Stimulated activated naive CD4-positive, alpha-beta T cell (primary cell): ENCODE measurements at regions not wholly inside any gene's neighbourhood (a gene's known extent, or its start where the extent isn't known, plus 50 kb on each side); places are given as distances from the start of the nearest gene placed in this dataset.

Source experiments
- DNase-seq, 6 experiments: peaks; one replicate each; lab custom pipeline; 2025; lab: John Stamatoyannopoulos, UW

DNA sequence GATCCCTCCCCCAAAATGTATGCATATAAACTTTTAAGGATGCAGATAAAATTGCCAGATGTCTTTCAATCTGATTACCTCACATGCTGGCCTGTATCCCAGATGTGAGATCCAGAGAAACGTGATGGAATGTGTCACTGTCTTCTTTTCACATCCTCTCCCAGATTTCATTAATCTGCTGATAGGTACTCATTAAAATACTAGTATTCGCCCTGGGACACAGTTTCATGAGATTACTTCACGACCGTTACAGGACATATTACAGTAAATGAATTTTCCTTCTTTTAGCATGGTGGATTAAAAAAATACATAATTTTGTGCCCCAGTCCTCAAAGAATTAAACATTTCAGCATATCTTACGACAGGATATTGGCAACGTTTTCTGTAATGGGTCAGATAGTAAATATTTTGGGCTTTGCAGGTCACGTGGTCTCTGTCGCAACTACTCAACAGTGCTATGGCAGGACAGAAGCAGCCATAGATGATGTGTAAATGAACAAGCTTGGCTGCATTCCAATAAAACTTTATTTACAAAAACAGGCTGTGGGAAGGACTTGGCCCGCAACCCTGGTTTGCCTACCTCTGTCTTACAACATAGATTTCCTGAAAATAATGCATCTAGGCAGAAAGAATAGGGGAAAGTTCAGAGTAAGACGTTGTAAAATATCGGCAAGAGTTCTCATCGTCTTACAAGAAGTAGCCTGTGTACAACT lies 156.0 kb upstream of the DIO3 start:
- DNase-seq = no peak

GRCh38 chr14:101406921-101407320 lies 154.4 kb upstream of the DIO3 start:
- DNase-seq = no peak

DNA sequence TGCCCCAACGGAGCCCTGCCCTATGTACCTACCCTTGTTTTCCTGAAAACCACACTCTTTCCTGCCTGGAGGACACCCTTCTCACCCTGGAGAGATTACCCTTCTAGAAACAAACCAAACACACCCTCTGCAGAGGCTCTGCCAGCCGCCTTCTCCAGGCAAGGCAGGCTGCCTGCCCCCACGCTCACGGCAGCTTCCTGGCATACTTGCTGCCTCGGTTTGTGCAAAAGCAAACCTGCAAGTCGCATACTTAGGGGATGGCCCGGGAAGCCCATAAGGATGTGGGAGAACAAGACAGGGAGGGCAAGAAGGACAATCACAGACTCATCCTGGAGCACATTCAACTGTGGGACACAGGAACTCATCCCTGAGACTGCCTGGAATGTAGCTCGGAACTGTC lies 154.0 kb upstream of the DIO3 start:
- DNase-seq = no peak

DNA sequence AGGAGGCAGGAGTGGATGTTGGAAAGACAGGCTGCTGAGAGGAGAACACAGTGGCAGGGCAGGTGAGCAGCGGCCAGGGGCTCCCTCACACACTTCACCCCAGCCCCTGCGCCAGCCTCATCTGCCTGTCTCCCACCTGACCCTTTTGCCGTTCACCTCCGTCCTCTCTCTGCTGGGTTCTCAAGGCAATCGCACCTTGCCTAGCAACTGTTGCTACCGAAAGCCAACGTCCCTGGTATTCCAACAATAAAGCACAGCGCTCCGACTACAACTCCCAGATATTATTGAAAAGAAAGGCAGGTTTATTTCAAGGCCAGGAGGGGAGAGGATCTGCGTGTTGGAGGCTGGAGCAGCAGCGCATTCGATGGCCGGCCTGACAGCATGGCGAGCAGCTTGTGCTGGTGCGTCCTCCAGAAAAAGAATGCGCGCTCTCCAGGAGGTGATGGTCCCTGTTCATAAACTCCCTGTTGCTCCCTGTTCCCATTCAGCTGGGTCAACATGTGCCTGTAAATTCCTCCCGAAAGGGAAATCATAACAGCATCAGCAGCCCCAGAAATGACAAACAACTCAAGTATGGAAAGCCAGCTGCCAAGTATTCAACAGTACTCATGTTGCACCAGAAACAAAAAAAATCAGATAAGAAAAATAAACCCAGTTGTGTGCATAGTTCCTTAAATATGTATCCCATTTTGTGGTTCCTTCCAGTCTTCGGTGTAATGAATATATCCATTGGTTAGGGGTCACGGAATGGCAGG lies 153.0 kb upstream of the DIO3 start:
- no peak for DNase-seq

DNA sequence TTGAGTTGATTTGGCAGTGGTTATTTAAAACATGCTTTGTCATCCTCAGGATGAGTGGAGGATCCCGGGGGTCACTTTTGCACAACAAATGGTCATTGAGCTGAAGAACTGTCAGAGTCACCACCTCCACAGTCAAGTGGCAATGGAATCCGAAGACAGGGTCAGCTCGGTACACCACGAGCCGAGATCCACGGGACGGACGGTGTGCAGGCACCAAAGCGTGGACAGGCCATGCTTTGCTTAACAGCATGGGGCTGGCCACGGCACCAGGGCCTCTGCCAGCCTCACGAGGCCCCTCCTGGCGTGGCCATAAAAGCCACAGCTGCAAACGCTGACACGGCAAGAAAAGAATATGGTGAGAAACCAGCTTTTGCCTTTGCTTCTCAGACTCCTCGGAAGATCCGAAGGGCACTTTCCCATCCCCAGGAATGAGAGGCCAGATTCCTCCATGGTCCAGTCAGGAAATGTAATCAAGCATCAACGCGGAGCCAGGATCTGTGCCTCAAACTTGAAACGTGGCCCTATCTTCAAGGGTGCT lies 152.2 kb upstream of the DIO3 start:
- no peak for DNase-seq

DNA sequence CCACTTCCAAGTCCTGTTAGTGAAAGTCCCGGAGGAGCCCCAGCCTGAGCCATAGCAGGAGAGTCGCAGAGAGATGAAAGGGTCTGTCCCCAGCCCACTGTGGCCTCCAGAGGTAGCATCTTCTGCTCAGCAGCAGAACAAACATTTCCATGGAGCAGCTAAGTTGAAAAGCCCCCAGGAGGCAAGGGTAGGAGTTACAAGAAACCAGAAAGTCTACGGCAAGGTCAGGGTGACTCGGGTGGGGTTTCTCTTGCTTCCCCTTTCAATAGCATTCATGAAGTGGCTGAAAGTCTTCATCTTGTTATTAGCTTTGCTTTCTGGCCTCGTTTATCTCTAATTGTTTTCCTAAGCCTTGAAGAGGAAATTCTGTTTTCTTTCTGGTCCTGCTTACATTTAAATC lies 151.2 kb upstream of the DIO3 start:
- no peak for DNase-seq

GRCh38 chr14:101411151-101411550 lies 150.1 kb upstream of the DIO3 start:
- DNase-seq = no peak

- no peak for DNase-seq
Measured at GRCh38 chr14:101411779-101412178, 149.5 kb upstream of the DIO3 start.

DNA sequence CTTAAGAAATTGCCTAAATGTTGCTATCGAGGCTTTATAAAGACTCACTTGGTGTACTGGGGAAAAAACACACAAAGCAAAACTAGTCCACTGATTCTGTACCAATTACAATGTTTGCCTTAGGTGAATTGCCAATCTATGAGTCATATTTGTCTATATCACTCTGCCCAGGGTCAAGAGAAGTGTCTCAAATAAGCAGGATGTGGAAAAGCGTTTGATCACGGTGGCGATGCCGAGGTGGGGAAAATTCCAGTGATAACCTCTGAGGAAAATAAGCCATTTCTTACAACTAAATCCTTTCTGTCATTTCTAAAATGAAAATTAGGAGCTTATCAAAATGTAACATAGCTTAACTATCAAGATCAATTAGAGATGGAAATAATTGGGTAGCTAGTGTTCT lies 148.6 kb upstream of the DIO3 start:
- no peak for DNase-seq

- DNase-seq = no peak
Measured at GRCh38 chr14:101417434-101417833, 143.9 kb upstream of the DIO3 start.

GRCh38 chr14:101418601-101419000 lies 142.7 kb upstream of the DIO3 start:
- no peak for DNase-seq

DNA sequence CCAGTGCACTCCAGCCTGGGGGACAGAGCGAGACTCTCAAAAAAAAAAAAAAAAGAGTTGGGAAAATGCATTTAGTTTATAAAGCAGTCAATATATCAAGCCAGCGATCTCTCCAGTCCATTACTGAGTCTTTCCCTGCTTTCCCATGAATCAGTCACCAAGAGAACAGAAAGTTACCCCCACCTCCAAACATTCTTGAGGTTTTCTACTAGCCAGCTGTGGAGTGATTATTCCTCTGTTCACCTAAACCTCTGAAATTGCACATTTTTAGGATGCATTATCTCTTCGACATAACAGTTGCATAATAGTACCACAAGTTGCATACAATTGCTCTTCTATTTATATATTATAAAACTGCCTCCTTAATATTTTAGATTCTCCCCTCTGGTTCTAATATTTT lies 134.8 kb upstream of the DIO3 start:
- no peak for DNase-seq

DNA sequence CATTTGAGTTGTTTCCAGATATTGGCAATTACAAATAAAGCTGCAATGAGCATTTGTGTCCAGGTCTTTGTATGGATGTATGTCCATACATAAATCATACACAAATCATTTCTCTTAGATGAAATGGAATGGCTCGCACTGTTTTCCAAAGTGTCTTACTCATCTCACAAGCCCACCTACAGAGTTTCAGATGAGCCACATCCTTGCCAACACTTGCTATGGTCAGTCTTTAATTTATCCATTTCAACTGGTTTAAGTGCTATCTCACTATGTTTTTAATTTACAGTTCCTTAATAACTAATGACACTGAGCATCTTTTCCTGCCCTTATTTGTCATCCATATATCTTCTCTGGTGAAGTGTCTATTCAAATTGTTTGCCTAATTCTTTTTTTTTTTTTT lies 132.9 kb upstream of the DIO3 start:
- DNase-seq = no peak

GRCh38 chr14:101435546-101435945 lies 125.7 kb upstream of the DIO3 start:
- no peak for DNase-seq

DNA sequence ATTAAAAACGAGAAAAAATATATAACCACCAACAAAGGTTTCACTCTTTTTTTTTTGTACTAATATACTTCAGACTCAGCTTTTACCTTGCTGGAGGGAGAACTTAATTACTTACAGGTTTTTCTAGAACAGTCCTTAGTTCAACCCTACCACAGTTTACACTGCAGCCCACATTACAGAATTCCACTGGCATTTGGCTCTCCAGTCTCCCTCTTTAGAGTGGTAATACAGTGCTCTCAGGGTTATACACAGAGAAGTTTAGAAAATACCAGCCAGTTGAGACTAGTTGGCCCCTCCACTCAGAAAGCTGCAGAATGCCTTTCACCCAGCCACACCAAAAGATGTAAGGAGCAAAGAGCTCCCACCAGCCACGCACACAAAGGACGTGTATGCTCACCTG lies 122.3 kb upstream of the DIO3 start:
- DNase-seq = no peak

DNA sequence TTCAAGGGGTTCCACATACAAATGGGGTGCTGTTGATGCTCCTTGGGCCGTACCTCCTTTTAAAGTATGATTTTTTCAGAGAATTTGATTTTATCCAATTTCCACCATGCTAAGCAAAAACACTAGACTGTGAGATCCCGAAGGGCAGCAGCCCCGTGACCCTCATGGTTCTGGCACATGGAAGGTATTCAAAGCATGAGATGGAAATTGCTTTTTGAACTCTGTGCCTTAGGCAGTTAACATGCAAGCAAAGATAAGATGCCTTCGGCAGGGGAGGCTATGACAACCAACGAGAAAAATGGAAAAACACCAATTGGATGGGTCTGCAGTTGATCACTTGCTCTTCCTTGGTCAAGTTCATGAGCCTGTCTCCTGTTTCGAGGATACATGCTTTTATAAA lies 120.8 kb upstream of the DIO3 start:
- no peak for DNase-seq

DNA sequence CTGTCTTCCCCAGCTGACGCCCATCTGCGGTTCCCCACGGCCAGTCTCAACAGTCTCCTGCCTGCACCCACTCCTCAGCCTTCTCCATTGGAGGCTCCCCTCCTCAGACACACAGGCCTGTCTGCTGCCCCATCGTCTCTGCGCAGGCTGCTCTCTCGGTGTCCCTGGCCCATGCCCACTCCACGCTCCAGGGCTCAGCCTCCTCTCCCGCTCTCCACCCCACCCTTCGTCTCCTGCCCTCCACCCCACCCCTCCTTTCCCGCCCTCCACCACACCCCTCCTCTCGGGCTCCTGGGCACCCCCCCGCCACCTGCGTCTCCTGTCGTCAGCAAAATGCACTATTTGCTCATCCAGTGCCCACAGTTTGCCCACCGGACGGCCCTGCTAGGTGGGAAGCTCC lies 119.6 kb upstream of the DIO3 start:
- no peak for DNase-seq

DNA sequence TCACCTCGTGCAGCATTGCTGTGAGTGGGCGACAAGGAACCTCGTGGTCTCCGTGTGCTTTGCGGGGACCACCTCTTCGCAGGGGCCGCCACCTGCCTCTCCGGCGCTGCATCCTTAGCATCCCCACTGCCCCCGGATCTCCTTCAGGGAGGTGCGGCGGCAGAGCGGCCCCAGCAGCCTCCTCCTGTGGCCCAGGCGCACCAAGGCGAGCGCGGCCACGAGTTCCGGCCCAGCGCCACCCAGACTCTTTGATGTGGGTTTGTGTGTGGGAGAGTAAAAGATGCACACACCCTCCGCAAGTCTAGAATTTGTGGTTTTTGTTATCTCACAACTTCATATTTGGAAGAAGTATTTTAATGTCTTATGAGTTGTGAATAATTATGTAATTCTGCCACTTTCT lies 118.8 kb upstream of the DIO3 start:
- peak; percentile 14 to 72 (median 44) for DNase-seq

GRCh38 chr14:101444116-101444515 lies 117.2 kb upstream of the DIO3 start:
- DNase-seq = no peak

- no peak for DNase-seq
Measured at GRCh38 chr14:101445278-101445677, 116.0 kb upstream of the DIO3 start.

DNA sequence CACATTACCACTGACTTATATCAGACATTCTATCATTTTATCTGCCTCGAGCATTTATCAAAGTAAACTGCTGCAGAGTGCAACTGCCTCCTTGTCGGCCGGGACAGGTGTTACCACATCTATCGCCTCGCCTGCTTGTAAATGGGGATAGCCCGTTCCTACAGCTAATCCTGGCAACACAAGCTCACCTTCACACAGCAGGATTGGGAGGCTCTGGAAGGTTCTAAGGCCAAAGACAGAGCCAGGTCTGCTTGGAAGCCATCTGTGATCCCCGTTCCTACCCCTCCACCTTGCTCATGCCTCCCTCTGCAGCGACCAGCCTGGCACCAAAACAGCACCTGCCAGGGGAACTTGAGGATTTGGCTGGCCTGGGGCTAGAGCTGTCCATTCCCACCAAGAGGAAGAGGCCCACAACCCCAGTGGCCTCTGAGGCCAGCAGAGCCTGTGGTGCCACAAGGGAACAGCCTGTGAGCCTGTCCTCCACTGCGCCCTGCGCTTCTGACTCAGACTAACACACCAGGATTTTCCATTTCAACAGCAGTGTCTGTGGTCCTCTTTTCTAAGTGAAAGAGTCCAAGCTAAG lies 114.8 kb upstream of the DIO3 start:
- no peak for DNase-seq

- no peak for DNase-seq
Measured at GRCh38 chr14:101449114-101449513, 112.2 kb upstream of the DIO3 start.

DNA sequence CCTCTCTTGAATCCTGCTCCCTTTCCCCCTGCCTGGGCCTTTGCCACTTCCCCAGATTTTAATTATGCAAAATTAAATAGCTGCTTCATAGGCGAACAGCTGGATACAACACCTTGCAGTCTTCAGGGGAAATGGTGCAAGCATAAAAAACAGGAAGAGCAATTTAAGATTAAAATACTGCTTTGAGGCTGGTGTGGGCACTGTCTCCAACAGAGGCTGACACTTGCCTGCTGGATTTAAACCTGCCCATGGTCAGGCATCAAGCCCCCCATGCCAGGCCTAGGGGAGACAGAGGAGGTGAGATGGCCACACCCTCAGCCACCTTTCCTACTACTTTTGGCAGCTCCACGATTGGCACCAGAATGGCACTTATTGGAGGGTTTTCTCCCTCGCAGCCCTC lies 110.1 kb upstream of the DIO3 start:
- DNase-seq = no peak
